ENCODE measurements at regions not wholly inside any gene's neighbourhood (a gene's known extent, or its start where the extent isn't known, plus 50 kb on each side); places are given as distances from the start of the nearest gene placed in this dataset.

DNA sequence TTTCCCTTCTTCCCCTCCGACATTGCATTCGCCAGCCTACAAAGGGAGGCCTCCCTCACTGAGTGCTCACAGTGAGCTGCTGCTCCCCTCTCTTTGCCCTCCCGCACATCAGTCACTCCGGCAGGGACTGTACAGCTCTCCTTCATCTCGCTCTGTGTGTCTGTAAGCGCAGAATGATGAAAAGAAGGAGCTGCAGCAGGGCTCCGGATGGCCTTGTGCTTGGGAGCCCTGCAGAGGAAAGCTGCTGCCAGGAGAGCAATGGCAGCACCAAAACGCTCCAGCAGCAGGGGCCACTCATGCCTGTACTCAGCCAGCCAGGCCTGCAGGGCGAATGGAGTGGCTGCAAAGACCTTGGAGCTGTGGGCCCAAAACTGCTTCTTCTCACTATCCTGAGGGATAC lies 107.0 kb upstream of the NSMCE3 start:
- POLR2A ChIA-PET (ENCODE audit: partially characterized antibody): no interaction called here
- intact Hi-C loops (cut with micrococcal nuclease): no loop called here

DNA sequence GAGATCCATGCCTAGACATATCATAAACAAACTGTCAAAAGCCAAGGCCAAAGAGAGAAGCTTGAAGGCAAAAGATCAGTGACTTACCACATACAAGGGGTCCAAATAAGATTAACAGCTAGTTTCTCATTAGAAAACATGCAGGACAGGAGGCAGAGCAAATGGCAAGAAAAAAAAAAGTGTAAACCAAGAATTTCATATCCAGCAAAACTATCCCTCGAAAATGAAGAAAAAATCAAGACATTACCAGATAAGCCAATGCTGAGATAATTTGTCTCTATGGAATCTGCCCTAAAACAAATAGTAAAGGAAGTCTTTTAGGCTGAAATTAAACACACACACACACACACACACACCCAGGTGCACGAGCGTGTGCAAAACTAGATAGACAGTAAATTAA lies 99.6 kb upstream of the NSMCE3 start:
- Mint-ChIP-seq H3K27me3 (peaks cover 4 to 5% of the 10 kb centered on the region in 2 donors), H3K27ac (no peak overlapping the region), H3K9me3 (peaks cover 7 to 34% (median 18%) of the 10 kb centered on the region in 8 donors), H3K4me3 (no peak overlapping the region), H3K36me3 (peaks cover 3 to 6% of the 10 kb centered on the region in 2 donors), H3K4me1 (peaks cover 0 to 1% (median 0%) of the 10 kb centered on the region in 4 donors)
- CTCF ChIA-PET (ENCODE audit: partially characterized antibody): no interaction called here
- intact Hi-C loops (cut with micrococcal nuclease): no loop called here
- no peak overlapping the region for H3K27ac ChIP-seq (ENCODE audit: low read depth, low read length)
- no peaks in the 10 kb centered on the region for H3K27me3 ChIP-seq (ENCODE audit: insufficient read depth, low read length)
- H3K4me3 ChIP-seq (ENCODE audit: low read length in 2 of 2): no peak overlapping the region
- no peaks in the 10 kb centered on the region for H3K4me1 ChIP-seq (ENCODE audit: insufficient read depth, low read length)
- no peaks in the 10 kb centered on the region for H3K36me3 ChIP-seq (ENCODE audit: insufficient read depth, low read length)
- POLR2A ChIA-PET (ENCODE audit: partially characterized antibody): no interaction called here
- peaks cover 0 to 9% of the 10 kb centered on the region in 2 donors for H3K9me3 ChIP-seq (ENCODE audit: control insufficient read depth in 1 of 2, low read length in 2 of 2)
- no peak for DNase-seq

More for the DNA sequence above, 107.0 kb upstream of the NSMCE3 start:
- CTCF ChIA-PET (ENCODE audit: partially characterized antibody): no interaction called here
- H3K4me3 ChIP-seq (ENCODE audit: low read length in 2 of 2): no peak overlapping the region
- H3K9me3 ChIP-seq (ENCODE audit: control insufficient read depth in 1 of 2, low read length in 2 of 2): no peaks in the 10 kb centered on the region
- no peaks in the 10 kb centered on the region for H3K36me3 ChIP-seq (ENCODE audit: insufficient read depth, low read length)
- no peaks in the 10 kb centered on the region for H3K9me3 Mint-ChIP-seq
- no peak for DNase-seq
- H3K36me3 Mint-ChIP-seq: no peaks in the 10 kb centered on the region
- no peaks in the 10 kb centered on the region for H3K4me1 ChIP-seq (ENCODE audit: insufficient read depth, low read length)
- H3K4me3 Mint-ChIP-seq: no peak overlapping the region
- no peak overlapping the region for H3K27ac Mint-ChIP-seq
- no peak overlapping the region for H3K27ac ChIP-seq (ENCODE audit: low read depth, low read length)
- peaks cover 0 to 5% of the 10 kb centered on the region in 2 donors for H3K27me3 Mint-ChIP-seq
- peaks cover 0 to 1% (median 0%) of the 10 kb centered on the region in 4 donors for H3K4me1 Mint-ChIP-seq
- no peaks in the 10 kb centered on the region for H3K27me3 ChIP-seq (ENCODE audit: insufficient read depth, low read length)

DNA sequence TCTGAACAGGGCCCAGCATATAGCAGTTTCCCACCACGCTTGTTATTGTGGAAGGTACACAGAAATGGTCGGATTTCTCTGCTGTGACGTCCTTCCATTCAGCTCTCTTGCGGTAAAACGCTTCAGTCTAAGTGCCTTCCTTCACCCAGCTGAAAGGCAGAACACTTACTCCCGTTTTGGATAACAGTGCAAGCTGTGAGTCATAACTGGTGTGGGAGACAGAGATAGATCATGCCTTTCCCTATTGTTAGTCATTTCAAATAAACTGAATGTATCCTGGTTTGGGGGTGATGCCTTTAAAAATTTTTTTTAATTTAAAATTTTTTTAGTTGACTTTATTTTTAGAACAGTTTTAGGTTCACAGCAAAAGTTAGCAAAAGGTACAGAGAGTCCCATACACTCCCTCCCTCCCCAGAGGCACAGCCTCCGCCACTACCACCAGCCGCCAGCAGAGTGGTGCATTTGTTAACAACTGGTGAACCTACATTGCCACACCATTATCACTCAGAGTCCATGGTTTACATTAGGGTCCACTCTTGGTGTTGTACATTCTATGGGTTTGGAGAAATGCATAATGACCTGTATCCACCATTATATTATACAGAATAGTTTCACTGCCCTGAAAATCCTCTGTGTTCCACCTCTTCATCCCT lies 94.9 kb upstream of the NSMCE3 start:
- Histone ChIP-seq H3K9me3 (ENCODE audit: control insufficient read depth in 1 of 2, low read length in 2 of 2) (peaks cover 0 to 8% of the 10 kb centered on the region in 2 donors), H3K4me3 (ENCODE audit: low read length in 2 of 2) (no peak overlapping the region), H3K36me3 (ENCODE audit: insufficient read depth, low read length) (no peaks in the 10 kb centered on the region), H3K27me3 (ENCODE audit: insufficient read depth, low read length) (no peaks in the 10 kb centered on the region), H3K4me1 (ENCODE audit: insufficient read depth, low read length) (no peaks in the 10 kb centered on the region), H3K27ac (ENCODE audit: low read depth, low read length) (no peak overlapping the region)
- H3K4me1 Mint-ChIP-seq: no peaks in the 10 kb centered on the region
- ChIA-PET CTCF (ENCODE audit: partially characterized antibody) (no interaction called here), POLR2A (ENCODE audit: partially characterized antibody) (no interaction called here)
- no peak for DNase-seq
- peaks cover 10 to 14% of the 10 kb centered on the region in 2 donors for H3K27me3 Mint-ChIP-seq
- intact Hi-C loops (cut with micrococcal nuclease): no loop called here
- peaks cover 5 to 21% (median 14%) of the 10 kb centered on the region in 8 donors for H3K9me3 Mint-ChIP-seq
- peaks cover 3 to 6% of the 10 kb centered on the region in 2 donors for H3K36me3 Mint-ChIP-seq
- H3K27ac Mint-ChIP-seq: no peak overlapping the region
- H3K4me3 Mint-ChIP-seq: no peak overlapping the region

DNA sequence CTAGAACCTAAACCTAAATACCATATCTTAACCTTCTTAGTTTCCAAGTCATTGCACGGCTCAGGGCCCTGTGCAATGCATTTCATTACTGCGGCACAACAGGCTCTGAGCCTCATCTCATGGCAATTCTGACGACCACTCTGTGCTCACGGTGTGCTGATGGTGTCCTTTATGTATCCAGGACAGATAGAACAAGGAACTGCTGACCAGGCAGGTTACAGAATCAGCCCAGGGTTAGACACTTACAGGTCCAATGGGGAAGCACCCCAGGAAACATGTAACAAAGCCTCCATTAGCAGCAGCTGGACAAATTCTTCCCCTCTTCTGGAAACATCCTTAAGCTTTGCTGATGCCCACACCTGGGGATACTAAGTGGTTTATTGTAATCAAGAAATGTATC lies 91.9 kb upstream of the NSMCE3 start:
- Histone ChIP-seq H3K27ac (ENCODE audit: low read depth, low read length) (no peak overlapping the region), H3K4me3 (ENCODE audit: low read length in 2 of 2) (no peak overlapping the region), H3K27me3 (ENCODE audit: insufficient read depth, low read length) (no peaks in the 10 kb centered on the region), H3K36me3 (ENCODE audit: insufficient read depth, low read length) (no peaks in the 10 kb centered on the region), H3K9me3 (ENCODE audit: control insufficient read depth in 1 of 2, low read length in 2 of 2) (no peaks in the 10 kb centered on the region), H3K4me1 (ENCODE audit: insufficient read depth, low read length) (no peaks in the 10 kb centered on the region)
- Mint-ChIP-seq H3K9me3 (peaks cover 0 to 2% (median 0%) of the 10 kb centered on the region in 8 donors), H3K4me1 (no peaks in the 10 kb centered on the region), H3K27me3 (peaks cover 8 to 14% of the 10 kb centered on the region in 2 donors), H3K27ac (no peak overlapping the region), H3K36me3 (no peaks in the 10 kb centered on the region), H3K4me3 (no peak overlapping the region)
- ChIA-PET CTCF (ENCODE audit: partially characterized antibody) (no interaction called here), POLR2A (ENCODE audit: partially characterized antibody) (no interaction called here)
- intact Hi-C loops (cut with micrococcal nuclease): no loop called here
- DNase-seq: no peak

DNA sequence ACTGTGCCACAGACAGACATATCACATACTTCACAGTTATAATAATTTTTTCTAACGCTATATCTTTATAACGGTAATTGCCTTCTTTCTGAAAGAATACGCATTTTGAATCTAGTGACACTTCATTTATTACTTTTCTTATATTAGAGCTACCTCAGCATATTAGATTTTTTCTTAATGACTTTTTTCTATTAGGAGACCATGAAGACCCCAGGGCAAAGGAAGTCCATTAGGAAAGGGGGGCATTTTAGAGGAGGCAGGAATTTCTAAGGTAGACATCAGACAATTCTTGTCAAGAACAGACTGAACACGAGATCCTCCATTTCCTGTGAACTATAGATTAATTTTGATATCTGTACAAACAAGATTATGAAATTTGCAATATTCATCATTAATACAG lies 90.5 kb upstream of the NSMCE3 start:
- H3K9me3 ChIP-seq (ENCODE audit: control insufficient read depth in 1 of 2, low read length in 2 of 2): no peaks in the 10 kb centered on the region
- no peaks in the 10 kb centered on the region for H3K9me3 Mint-ChIP-seq
- no peak for DNase-seq
- POLR2A ChIA-PET (ENCODE audit: partially characterized antibody): no interaction called here
- no peak overlapping the region for H3K4me3 Mint-ChIP-seq
- H3K36me3 Mint-ChIP-seq: no peaks in the 10 kb centered on the region
- CTCF ChIA-PET (ENCODE audit: partially characterized antibody): no interaction called here
- no peak overlapping the region for H3K27ac Mint-ChIP-seq
- H3K27me3 Mint-ChIP-seq: peaks cover 9 to 12% of the 10 kb centered on the region in 2 donors
- H3K4me1 ChIP-seq (ENCODE audit: insufficient read depth, low read length): no peaks in the 10 kb centered on the region
- H3K27me3 ChIP-seq (ENCODE audit: insufficient read depth, low read length): no peaks in the 10 kb centered on the region
- intact Hi-C loops (cut with micrococcal nuclease): no loop called here
- no peaks in the 10 kb centered on the region for H3K4me1 Mint-ChIP-seq
- no peak overlapping the region for H3K4me3 ChIP-seq (ENCODE audit: low read length in 2 of 2)
- H3K36me3 ChIP-seq (ENCODE audit: insufficient read depth, low read length): no peaks in the 10 kb centered on the region
- H3K27ac ChIP-seq (ENCODE audit: low read depth, low read length): no peak overlapping the region

DNA sequence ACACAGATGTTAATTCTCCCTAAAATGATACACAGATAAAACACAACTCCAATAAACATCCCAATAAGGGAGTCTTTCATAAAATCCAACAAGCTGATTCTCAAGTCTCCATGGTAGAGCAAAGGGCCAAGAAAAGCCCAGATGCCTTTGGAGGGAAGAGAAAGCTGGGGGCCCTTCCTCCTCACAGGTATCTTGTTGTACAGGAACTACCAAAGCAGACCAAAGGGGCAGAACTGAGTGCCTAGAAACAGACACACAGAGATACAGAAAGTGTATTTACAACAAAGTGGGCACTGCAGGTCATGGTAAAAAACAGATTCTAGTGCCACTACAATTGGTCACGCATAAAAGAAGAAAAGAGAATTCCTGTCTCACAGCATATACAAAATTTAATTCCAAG lies 87.2 kb upstream of the NSMCE3 start:
- DNase-seq: no peak
- ChIA-PET CTCF (ENCODE audit: partially characterized antibody) (no interaction called here), POLR2A (ENCODE audit: partially characterized antibody) (no interaction called here)
- Histone ChIP-seq H3K4me1 (ENCODE audit: insufficient read depth, low read length) (no peaks in the 10 kb centered on the region), H3K36me3 (ENCODE audit: insufficient read depth, low read length) (no peaks in the 10 kb centered on the region), H3K27me3 (ENCODE audit: insufficient read depth, low read length) (no peaks in the 10 kb centered on the region), H3K9me3 (ENCODE audit: control insufficient read depth in 1 of 2, low read length in 2 of 2) (no peaks in the 10 kb centered on the region), H3K4me3 (ENCODE audit: low read length in 2 of 2) (no peak overlapping the region), H3K27ac (ENCODE audit: low read depth, low read length) (no peak overlapping the region)
- H3K9me3 Mint-ChIP-seq: no peaks in the 10 kb centered on the region
- peaks cover 4 to 5% of the 10 kb centered on the region in 2 donors for H3K27me3 Mint-ChIP-seq
- intact Hi-C loops (cut with micrococcal nuclease): no loop called here
- no peak overlapping the region for H3K4me3 Mint-ChIP-seq
- no peaks in the 10 kb centered on the region for H3K36me3 Mint-ChIP-seq
- H3K27ac Mint-ChIP-seq: no peak overlapping the region
- no peaks in the 10 kb centered on the region for H3K4me1 Mint-ChIP-seq

DNA sequence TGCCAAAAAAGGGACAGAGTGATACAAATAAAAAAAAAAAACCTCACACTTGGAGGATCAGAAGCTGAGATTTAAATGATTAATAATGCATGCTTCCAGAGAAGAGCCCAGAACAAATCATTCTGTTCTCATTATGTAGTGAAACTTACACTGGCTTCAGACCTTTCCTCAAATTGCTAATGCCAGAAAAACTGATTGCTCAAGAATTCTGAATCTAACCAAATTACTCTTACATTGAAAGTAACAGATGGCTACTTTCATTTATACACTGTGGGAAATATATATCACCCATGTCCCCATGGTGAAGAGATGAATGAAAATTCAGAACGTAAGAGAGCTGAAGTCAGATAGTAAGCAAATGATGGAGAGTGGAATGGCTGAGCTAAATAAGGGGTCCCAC lies 85.9 kb upstream of the NSMCE3 start:
- Mint-ChIP-seq H3K27me3 (peaks cover 0 to 6% of the 10 kb centered on the region in 2 donors), H3K9me3 (no peaks in the 10 kb centered on the region), H3K4me1 (no peaks in the 10 kb centered on the region), H3K27ac (no peak overlapping the region), H3K4me3 (no peak overlapping the region), H3K36me3 (no peaks in the 10 kb centered on the region)
- Histone ChIP-seq H3K4me3 (ENCODE audit: low read length in 2 of 2) (no peak overlapping the region), H3K36me3 (ENCODE audit: insufficient read depth, low read length) (no peaks in the 10 kb centered on the region), H3K27ac (ENCODE audit: low read depth, low read length) (no peak overlapping the region), H3K9me3 (ENCODE audit: control insufficient read depth in 1 of 2, low read length in 2 of 2) (no peaks in the 10 kb centered on the region), H3K4me1 (ENCODE audit: insufficient read depth, low read length) (no peaks in the 10 kb centered on the region), H3K27me3 (ENCODE audit: insufficient read depth, low read length) (no peaks in the 10 kb centered on the region)
- no peak for DNase-seq
- ChIA-PET POLR2A (ENCODE audit: partially characterized antibody) (no interaction called here), CTCF (ENCODE audit: partially characterized antibody) (interaction anchor here (0.6 kb wide), 1 partner anchor 216 kb away, joined by 3 read pairs; no protein-coding TSS in a partner anchor)
- intact Hi-C loops (cut with micrococcal nuclease): no loop called here

DNA sequence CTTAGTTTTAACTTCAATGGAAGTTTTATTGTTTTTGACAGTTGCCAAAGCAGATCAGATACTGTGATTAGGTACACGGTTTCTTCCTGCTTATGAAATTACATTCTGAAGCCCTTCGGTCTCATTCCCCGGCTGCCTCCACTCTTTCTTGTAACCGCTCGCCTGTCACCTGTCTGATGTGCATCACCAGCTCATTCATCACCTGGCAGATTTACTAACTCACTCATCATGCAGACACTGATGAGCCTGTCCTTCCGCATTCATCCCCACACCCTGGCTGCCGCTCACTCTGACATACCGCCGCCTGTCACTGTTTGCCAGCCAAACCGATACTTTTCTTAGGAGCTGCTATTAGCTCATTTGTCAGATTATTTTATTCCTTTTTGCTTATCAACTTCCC lies 82.8 kb upstream of the NSMCE3 start:
- no peak for DNase-seq
- intact Hi-C loops (cut with micrococcal nuclease): no loop called here
- POLR2A ChIA-PET (ENCODE audit: partially characterized antibody): no interaction called here

More for the DNA sequence above, 82.8 kb upstream of the NSMCE3 start:
- H3K9me3 Mint-ChIP-seq: no peaks in the 10 kb centered on the region
- H3K36me3 ChIP-seq (ENCODE audit: insufficient read depth, low read length): no peaks in the 10 kb centered on the region
- H3K27me3 ChIP-seq (ENCODE audit: insufficient read depth, low read length): no peaks in the 10 kb centered on the region
- no peaks in the 10 kb centered on the region for H3K4me1 Mint-ChIP-seq
- H3K27ac Mint-ChIP-seq: no peak overlapping the region
- CTCF ChIA-PET (ENCODE audit: partially characterized antibody): no interaction called here
- no peaks in the 10 kb centered on the region for H3K9me3 ChIP-seq (ENCODE audit: control insufficient read depth in 1 of 2, low read length in 2 of 2)
- H3K4me1 ChIP-seq (ENCODE audit: insufficient read depth, low read length): no peaks in the 10 kb centered on the region
- no peak overlapping the region for H3K4me3 ChIP-seq (ENCODE audit: low read length in 2 of 2)
- H3K36me3 Mint-ChIP-seq: no peaks in the 10 kb centered on the region
- no peak overlapping the region for H3K27ac ChIP-seq (ENCODE audit: low read depth, low read length)
- H3K27me3 Mint-ChIP-seq: peaks cover 3 to 9% of the 10 kb centered on the region in 2 donors
- H3K4me3 Mint-ChIP-seq: no peak overlapping the region

All from CD4-positive, alpha-beta memory T cell (primary cell).